GM19351 (cell line): ENCODE measurements at regions not wholly inside any gene's neighbourhood (a gene's known extent, or its start where the extent isn't known, plus 50 kb on each side); places are given as distances from the start of the nearest gene placed in this dataset.

Experiments used
- ATAC-seq: cut with Tn5 transposase; IDR thresholded peaks from one replicate; pipeline ENCODE4 v1.9.1; 2021; ENCODE audit warnings: mild to moderate bottlenecking, moderate library complexity; ENCODE audit not compliant: unreplicated experiment

GRCh38 chr4:83870328-83870950 is 334.5 kb downstream of the GPAT3 start:
- no peak for ATAC-seq

- no peak for ATAC-seq
Observed at GRCh38 chr4:83866834-83867621, 331.1 kb downstream of the GPAT3 start.

GRCh38 chr4:83865417-83866150 is 329.7 kb downstream of the GPAT3 start:
- ATAC-seq, result no peak

GRCh38 chr4:83864097-83864817 is 328.3 kb downstream of the GPAT3 start:
- no peak for ATAC-seq

GRCh38 chr4:83862471-83862870 is 326.6 kb downstream of the GPAT3 start:
- ATAC-seq, result no peak

- ATAC-seq, result no peak
Observed at GRCh38 chr4:83860200-83860599, 324.3 kb downstream of the GPAT3 start.

GRCh38 chr4:83858131-83858530 is 322.2 kb downstream of the GPAT3 start:
- ATAC-seq, result no peak

- no peak for ATAC-seq
Observed at GRCh38 chr4:83855044-83855443, 319.1 kb downstream of the GPAT3 start.

- ATAC-seq, result no peak
Observed at GRCh38 chr4:83852085-83852451, 316.2 kb downstream of the GPAT3 start.

- ATAC-seq, result no peak
Observed at GRCh38 chr4:83851261-83852084, 315.6 kb downstream of the GPAT3 start.

GRCh38 chr4:83850435-83850834 is 314.5 kb downstream of the GPAT3 start:
- no peak for ATAC-seq

- ATAC-seq, result no peak
Observed at GRCh38 chr4:83846193-83846830, 310.4 kb downstream of the GPAT3 start.

- ATAC-seq, result no peak
Observed at GRCh38 chr4:83839615-83840014, 303.7 kb downstream of the GPAT3 start.

GRCh38 chr4:83837614-83838308 is 301.9 kb downstream of the GPAT3 start:
- no peak for ATAC-seq

- no peak for ATAC-seq
Observed at GRCh38 chr4:83833920-83834319, 298.0 kb downstream of the GPAT3 start.

- no peak for ATAC-seq
Observed at GRCh38 chr4:83832110-83832825, 296.4 kb downstream of the GPAT3 start.

GRCh38 chr4:83831588-83831987 is 295.7 kb downstream of the GPAT3 start:
- no peak for ATAC-seq

- ATAC-seq, result no peak
Observed at GRCh38 chr4:83830138-83830888, 294.4 kb downstream of the GPAT3 start.
